ENCODE measurements at regions not wholly inside any gene's neighbourhood (a gene's known extent, or its start where the extent isn't known, plus 50 kb on each side); places are given as distances from the start of the nearest gene placed in this dataset.
"Not testable (repeated sequence)": the region's sequence is repeated elsewhere in the genome, so short reads cannot be mapped to it uniquely, and the experiment has no call there.

DNA sequence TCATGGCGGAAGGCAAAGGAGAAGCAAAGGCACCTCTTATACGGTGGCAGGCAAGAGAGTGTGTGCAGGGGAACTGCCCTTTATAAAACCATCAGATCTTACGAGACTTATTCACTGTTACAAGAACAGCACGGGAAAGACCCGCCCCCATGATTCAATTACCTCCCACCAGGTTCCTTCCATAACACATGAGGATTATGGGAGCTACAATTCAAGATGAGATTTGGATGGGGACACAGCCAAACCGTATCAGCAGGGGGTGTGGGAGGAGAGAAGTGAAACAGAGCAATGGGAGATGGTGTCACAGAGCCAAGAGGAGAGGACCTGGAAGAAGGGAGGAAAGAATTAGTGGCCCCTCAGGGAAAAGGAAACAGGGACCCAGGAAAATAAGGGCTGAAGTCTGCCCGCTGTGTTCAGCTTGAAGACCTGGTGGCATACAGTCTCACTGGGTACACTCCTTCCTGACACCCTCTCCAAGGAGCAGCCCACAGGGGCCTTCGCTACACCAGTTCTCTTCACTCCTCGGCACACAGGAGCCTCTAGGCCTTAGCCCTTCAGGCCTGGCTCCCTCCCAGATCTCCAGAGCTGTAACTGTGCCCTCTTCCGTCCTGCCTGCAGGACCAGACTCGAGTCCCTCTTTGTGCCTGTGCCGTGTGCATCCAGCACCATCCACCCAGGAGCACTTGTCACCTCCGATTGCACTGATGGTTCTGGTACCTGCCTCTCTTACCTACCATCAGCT, 262.1 kb downstream of the EIPR1 start:
- no peak for DNase-seq (ENCODE audit: low read depth)

GRCh38 chr2:3114406-3115185, 263.0 kb downstream of the EIPR1 start:
- DNase-seq (ENCODE audit: low read depth): no peak

DNA sequence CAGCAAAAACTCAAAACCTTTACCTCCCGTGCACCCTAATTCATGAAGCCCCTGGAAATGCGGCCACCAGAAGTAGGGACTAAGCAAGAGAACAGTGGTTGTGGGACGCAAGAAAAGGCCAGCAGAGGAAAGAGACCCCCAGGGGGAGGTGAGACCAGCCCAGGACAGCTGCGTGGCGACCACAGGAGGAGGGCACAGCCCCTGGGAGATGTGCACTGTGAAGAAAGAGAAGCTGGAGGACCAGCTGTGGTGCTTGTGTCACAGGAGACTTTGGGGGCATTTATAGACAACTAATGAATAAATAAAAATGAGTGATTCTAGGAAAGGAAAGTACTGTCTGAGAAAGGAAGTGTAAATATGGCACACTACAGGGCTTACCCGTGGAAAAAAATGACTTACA, 263.8 kb downstream of the EIPR1 start:
- DNase-seq (ENCODE audit: low read depth): no peak

DNA sequence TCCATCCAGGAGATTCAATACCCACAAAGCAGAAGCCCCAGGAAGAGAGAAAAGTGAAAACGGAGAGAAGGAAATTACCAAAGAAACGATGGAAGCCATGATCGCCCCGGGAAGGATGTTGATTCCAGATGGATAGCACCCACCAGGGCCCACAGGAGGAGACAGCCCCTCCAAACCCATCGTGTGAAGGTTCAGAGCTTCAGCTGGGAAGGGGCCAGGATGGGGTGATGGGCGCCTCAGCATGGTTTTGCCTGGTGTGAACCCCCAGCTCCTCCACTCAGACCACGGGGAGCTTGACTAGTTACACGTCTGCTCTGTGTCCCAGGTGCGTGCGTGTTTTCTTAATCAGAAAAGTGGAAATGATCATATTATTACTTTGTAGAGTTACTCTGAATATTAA, 264.5 kb downstream of the EIPR1 start:
- no peak for DNase-seq (ENCODE audit: low read depth)

- no peak for DNase-seq (ENCODE audit: low read depth)
Measured at GRCh38 chr2:3112553-3112952, 265.1 kb downstream of the EIPR1 start.

DNA sequence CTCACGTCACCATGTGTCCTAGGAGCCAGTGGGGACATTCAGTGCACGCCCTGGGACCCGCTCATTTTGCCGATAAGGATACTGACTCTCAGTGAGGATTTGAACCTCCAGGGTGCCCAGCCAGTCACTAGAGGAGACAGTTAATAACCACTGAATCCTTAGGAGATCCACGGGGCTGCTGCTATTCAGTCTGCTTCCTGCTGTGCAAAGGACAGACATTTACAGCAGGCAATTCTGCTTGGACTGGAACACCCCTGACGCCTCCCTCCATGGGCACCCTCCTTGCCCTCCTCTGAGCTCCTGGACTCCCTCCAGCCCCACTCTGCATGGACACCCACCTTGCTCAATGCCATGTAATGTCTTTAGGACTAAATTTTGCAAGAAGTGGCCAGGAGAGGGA, 265.5 kb downstream of the EIPR1 start:
- DNase-seq (ENCODE audit: low read depth): no peak

DNA sequence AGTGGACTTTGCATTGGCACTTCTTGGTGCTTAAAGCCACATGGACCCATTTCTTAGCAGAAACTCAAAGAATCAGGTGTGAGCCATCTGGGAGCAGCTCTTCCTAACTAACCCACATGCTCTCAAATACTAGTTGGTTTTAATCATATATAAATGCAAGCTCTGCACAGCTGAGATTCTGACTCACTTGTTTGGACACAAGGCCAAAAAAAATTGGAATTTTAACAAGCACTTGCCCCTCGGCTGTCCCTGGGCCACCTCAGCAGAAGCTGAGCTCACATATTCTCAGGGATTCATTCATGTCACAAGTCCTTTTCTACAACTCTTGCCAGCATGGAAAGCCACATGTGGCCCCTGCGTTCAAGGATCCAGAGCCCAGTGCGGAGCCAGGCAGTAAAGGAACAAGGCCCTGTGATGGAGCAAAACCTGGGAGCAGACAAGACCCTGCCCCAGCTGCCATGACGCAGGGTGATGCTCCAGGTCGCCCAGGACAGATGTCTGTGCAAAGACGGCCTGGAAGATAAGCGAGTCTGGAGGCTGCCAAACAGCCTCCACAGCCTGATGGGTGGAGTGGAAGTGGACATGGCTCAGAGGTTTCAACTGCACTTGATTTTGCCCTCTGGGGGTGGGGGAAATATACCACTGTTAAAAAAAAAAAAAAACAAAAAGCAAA, 266.5 kb downstream of the EIPR1 start:
- DNase-seq (ENCODE audit: low read depth): no peak

- DNase-seq (ENCODE audit: low read depth): no peak
Measured at GRCh38 chr2:3110555-3110954, 267.1 kb downstream of the EIPR1 start.

- no peak for DNase-seq (ENCODE audit: low read depth)
Measured at GRCh38 chr2:3108710-3109702, 268.6 kb downstream of the EIPR1 start.

GRCh38 chr2:3108105-3108504, 269.5 kb downstream of the EIPR1 start:
- DNase-seq (ENCODE audit: low read depth): no peak

DNA sequence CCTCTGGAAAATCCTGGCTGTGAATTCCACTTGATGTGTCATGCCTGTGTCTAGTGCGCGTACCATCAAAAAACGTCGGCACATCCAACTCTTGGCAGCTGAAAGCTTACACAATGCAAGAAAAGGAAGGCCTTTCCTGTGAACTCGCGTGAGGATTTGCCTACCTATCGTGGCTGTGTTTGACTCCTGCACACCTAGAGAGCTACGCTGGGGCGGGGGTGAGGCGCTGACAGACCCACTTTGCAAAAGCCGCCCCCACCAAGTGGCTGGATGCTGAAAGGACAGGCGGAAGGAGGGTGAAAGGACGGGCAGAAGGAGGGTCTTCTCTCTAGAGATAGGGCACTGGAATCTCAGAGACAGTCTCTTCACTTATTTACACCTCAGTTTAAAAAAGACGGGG, 270.1 kb downstream of the EIPR1 start:
- DNase-seq (ENCODE audit: low read depth): no peak

GRCh38 chr2:3105814-3106569, 271.6 kb downstream of the EIPR1 start:
- DNase-seq (ENCODE audit: low read depth): no peak

GRCh38 chr2:3104958-3105813, 272.4 kb downstream of the EIPR1 start:
- DNase-seq (ENCODE audit: low read depth): not testable (repeated sequence)

DNA sequence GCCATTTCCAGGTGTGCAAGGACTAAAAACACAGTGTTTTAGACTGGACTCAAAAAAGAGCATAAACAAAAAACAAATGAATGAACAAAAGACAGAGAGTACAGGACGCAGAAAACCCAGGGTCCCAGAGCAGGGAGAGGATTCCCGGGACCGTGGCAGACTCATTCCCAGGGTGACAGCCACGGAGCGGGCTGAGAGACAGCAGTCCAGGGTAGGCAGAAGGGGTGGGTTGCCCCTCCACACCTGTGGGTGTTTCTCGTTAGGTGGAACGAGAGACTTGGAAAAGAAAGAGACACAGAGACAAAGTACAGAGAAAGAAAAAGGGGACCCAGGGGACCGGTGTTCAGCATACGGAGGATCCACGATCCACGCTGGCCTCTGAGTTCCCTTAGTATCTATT, 273.4 kb downstream of the EIPR1 start:
- no peak for DNase-seq (ENCODE audit: low read depth)

- DNase-seq (ENCODE audit: low read depth): no peak
Measured at GRCh38 chr2:3102922-3103569, 274.6 kb downstream of the EIPR1 start.

DNA sequence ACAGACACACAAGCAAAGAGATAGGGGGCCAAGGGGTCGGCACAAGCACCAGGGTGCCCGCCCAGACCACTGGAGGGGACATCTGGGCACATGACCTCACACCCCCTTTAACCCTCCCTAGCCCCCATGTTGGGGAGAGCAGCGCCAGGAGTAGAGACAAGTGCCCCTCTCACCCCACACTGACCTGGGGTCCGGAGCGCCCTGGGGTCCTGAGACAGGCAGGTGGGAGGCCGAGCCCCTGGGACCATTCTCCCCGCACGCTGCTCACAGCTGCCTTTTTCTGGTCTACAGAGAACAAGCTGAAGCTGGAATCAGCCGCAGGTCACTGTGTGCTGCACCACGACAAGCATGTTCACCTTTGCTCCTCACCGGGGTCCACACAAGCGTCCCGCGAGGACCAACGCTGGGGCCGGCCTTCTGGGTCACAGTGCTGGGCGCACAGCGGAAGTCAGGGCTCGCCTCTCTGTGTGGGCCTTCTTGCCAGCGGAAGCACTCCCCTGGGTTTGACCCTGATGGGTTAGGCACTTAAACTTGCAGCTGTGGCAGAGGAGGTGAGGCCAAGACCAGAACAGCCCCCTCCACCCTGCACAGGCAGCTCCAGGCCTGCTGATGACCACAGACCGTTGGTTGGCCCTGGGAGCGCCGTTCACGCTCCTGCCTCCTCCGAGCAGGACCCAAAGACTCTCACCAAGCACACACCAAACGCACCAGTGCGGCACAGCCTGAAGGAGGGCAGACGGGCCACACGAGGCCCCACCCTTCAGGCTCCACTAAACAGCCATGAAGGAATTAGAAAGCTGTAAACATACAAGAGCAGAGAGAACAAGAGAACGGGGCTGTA, 275.3 kb downstream of the EIPR1 start:
- no peak for DNase-seq (ENCODE audit: low read depth)

DNA sequence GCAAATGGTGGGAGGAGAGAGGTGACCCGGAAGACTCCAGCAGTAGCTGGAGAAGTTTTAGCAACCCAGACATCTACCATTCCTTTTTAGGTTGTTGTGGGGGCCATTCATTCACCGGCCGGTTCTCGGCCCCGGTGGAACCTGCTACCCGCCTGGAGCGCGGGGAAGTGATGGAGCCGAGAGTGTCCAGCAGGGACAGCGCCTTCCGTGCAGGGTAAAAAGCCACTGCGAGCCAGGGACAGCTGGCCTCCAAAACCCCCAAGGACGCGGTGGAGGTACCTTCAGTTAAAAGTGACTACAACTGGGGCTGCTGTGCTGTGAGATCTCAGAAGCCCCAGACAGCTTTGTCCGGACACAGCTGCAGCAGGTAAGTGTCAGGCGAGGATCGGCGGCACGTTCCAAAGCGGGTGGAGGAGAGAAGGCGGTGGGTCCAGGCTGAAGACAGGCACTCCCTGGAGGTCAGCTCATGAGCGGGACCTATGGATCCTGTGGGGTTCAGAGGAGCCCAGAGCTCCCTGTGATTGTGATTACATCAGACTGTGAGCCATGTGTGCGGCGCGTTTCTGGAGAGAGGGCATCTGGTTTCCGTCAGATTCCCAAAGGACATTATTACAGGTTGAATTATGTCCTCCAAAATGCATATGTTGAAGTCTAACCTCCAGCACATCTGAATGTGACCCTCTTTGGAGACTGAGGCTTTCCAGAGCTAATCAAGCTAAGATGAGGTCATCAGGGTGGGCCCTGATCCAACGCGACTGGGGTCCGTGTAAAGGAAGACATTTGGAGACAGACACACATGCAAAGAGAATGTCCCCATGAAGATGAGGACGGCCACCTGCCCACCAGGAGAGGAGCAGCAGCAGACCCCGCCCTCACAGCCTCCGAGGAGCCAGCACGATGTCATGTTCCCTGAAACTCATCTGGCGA, 276.3 kb downstream of the EIPR1 start:
- DNase-seq (ENCODE audit: low read depth): no peak
